ENCODE measurements at regions not wholly inside any gene's neighbourhood (a gene's known extent, or its start where the extent isn't known, plus 50 kb on each side); places are given as distances from the start of the nearest gene placed in this dataset.

DNA sequence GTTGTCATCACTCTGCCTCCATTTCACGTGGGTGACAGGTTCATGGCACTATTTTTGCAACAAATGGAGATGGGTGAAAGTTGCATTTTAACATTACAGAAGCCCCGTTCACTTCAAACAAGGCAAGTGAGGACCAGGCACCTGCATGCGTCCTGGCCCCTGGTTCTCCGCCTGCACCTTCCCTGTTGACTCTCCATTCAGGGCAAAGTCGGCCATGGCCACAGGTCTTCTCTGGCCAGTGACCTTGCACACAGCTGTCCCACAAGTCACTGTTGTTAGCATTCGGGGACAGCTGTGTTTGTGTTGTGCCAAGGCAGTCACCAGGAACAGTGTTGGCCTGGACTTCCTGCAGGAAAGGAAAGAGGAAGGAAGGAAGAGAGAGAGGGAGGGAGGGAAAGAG, 554.9 kb downstream of the TCERG1L start:
- no peak for DNase-seq

DNA sequence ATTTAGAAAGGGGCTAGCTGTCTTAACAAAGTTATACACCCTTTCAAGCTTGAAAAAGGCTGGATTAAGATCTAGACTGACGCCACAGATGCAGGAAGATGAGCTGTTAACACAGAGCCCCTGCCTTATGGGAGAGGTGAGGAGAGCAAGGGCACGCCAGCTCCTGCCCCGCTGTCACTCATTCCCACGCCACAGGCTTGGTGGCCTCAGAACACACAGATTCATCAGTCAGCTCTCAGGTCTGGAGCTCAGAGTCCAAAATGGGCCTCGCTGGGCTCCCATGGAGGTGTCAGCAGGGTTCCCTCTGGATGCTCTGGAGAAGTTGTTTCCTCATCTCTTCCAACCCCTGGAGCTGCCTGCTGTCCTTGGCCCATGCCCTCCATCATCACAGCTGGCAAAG, 554.2 kb downstream of the TCERG1L start:
- DNase-seq = no peak

DNA sequence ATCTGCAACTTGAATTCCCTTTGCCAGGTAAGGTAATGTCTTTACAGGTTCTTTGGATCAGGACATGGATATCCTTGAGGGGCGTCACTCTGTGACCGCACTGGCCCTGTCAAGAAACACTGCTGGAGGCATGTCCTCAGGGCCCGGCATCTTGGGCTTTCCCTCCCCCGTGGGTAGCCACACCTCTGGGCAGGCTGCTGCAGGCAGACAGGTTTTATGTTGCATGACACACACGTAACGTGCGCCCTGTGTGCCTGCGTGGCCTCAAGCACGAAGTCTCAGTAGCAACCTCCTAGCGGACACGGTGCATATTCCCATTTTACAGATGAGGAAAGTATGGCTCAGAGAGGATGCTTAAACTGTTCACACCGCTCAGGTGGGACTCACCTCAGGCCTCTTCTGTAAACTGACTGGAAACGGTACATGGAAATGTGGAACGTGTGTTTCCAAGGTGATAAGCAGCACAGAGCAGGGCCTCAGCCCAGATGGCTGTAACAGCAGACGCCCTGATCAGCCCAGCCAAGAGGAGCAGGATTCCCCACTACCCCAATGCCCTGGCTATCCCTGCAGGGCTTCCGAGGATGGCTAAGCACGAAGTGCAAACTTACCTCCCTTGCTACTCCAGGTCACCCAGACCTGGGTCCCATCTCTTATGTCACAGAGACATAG, 553.6 kb downstream of the TCERG1L start:
- no peak for DNase-seq

DNA sequence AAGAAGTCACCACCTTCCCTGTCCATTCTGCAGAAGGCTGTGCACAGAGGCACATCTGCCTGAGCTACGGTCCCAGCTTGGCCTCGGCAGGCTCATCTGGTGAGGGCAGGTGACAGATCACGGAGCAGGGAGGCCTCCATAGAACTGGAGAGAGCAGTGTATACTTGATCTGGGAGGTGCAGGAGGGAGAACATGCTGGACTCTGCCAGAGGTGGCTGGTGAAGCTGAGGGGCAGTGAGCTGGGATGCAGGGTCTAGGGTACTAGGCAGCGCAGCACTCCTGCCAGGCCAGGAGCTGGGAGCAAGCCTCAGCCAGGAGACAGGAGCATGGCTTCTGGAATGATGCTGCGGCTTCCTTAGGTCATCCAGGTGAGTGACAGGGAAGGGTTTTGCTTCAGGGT, 553.0 kb downstream of the TCERG1L start:
- no peak for DNase-seq

DNA sequence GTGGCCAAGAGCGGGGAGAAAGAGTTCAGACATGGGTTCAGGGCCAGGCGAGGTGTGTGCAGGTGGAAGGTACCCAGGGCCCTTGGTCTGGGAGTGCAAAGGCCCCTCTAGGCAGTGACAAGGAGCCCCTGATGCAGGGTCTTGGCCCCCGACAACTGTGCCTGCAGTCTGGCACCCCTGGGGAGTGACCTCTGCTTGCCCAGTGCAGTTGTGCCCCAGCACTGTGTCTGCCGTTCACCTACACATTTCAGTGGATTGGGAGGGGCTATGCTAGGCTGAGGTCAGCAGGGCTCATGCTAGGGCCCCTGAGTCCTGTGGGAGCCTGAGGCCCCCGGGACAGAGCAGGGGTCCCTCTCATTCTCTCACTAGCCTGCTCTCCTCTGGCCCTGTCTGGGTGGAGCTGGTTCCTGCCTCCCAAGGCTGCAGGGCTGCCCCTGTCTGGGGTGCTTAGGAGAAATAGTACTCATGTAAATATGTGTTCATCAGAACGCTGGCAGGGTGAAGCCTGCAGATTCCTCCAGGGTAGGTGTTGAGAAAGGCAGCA, 550.4 kb downstream of the TCERG1L start:
- no peak for DNase-seq

DNA sequence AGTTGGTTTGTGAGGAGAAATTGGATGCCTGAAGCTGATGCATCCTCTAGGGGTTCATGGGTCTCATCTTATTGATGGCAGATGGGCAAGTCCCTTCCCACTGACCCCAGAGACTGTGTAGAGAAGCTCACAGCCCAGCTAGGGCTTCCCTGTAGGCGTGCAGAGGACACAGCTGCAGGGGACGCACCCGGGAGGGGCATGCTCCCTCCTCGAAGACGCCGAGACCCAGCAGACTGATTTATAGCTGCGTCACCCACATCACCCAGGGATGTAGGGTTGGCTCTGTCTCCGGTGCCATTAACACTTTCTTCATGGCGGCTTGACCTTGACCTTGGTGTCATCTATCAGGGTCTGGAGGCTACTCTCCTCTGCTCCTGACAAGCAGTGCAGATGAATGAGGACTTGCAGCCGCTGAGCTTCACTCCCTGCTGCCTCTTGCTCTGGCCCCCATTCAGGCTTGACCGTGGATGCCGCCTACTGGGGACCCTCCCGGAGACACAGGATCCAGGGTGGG, 549.7 kb downstream of the TCERG1L start:
- DNase-seq = no peak

DNA sequence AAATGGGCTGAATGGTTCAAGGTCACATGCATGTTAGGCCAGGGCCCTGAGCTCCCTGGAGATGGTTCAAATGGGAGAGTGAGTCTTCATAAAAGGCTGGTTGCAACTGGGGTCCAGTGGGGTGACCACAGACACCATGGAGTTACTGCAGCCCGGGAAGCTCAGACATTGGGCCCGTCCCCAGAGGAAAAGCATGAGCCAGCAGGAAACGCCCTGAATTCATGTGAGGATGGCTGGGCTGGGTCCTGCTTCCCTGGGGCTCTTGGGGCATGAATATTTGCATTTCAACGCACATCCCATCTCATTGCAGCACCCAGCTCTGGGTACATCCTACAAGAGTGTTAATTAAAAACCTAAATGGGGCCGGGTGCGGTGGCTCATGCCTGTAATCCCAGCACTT, 549.0 kb downstream of the TCERG1L start:
- DNase-seq = no peak

DNA sequence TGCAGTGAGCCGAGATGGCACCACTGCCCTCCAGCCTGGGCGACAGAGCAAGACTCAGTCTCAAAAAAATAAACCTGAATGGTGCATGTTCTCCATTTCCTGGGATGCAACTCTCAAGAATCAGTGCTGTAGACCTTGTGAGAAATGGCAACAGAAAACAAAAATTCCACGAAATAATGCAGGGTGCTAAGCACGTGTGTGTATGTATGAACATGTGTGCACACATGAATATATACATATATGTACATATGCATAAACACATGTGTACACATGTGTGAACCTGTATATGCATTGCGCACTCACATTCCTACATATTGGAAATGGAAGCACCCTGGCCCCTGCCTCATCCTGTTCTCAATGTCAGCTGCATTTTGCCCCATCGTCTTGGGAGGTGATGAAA, 548.5 kb downstream of the TCERG1L start:
- no peak for DNase-seq

DNA sequence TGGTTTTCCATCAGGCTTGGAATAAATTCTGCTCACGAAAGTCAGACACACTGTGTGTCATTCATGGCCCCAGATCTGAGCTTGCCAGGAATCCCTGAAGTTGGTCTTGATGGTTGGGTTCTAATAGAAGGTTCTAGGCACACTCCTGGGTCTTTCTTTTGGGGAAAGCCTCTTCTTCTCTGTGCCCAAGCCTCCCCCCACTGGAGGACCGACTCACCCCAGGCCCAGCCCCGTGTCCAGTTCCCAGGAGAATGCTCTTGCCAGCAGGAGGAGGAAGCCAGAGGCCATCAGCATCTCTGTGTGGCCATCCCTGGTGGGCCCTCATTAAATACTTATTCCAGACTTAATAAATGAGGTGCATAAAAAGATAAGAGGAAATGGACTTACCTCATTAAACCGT, 548.0 kb downstream of the TCERG1L start:
- DNase-seq = no peak

DNA sequence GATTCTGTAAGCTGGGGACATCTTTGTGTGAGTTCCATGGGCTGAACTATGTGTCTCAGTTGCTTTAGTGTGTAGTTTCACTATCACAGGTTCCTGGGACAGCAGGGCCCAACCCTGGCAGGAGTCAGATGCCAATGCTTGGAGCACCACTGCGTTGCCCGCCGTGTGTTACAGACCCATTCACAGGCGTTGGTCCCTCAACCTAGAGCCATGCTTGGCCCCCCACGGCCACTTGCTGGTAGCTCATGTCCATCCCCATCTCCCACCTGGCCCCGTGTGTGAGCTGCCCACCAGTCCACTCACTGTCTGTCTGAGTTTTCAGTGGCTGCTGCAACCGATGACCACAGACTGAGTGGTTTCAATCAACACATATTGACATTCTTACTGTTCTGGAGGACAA, 546.9 kb downstream of the TCERG1L start:
- DNase-seq = no peak

DNA sequence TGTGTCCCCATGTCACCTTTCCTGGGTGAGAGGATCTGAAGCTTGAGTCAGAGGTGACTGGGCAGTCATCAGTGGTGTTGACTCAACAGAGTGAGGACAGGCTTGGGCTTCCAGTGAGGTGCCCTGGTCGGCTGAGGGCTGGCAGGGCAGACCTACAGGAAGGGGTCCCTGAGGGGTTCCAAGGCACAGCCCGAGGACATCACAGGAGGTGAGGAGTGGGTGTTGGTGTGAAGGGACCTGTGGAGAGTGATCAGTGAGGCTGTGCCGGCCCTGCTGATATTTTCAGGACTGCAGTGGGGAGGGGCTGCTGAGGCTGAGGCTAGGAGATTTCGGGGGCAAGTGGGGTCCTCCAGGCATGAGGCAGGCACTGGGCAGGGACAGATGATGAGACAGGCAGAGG, 545.5 kb downstream of the TCERG1L start:
- no peak for DNase-seq

DNA sequence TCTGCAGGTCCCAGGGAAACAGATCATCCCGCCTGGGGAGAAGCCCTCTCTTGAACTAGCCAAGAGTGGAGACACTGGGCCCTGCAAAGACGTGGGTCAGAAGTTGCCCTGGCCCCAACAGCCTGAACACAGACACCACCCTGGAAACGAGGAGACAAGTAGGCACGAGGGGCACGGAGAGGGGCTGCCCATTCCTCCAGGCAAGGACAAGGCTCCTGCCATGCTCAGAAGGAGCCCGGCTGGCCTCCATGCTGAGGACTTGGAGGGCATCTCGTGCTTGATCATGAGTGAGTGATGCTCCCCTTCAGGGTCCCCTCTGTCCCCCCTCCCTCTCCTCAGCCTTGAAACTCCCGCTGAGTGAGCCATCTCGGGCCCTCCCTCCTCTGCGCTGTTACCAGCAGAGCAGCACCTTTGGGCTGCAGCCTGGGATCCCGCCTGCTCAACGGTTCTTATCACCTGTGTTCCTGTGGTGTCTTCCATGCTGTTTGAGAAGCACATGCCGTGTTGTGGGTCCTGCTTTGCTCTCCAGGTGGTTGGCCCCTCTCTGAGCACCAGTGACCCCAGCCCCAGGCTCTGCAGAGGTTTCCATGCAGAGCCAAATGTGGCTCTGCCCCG, 544.3 kb downstream of the TCERG1L start:
- DNase-seq = no peak

DNA sequence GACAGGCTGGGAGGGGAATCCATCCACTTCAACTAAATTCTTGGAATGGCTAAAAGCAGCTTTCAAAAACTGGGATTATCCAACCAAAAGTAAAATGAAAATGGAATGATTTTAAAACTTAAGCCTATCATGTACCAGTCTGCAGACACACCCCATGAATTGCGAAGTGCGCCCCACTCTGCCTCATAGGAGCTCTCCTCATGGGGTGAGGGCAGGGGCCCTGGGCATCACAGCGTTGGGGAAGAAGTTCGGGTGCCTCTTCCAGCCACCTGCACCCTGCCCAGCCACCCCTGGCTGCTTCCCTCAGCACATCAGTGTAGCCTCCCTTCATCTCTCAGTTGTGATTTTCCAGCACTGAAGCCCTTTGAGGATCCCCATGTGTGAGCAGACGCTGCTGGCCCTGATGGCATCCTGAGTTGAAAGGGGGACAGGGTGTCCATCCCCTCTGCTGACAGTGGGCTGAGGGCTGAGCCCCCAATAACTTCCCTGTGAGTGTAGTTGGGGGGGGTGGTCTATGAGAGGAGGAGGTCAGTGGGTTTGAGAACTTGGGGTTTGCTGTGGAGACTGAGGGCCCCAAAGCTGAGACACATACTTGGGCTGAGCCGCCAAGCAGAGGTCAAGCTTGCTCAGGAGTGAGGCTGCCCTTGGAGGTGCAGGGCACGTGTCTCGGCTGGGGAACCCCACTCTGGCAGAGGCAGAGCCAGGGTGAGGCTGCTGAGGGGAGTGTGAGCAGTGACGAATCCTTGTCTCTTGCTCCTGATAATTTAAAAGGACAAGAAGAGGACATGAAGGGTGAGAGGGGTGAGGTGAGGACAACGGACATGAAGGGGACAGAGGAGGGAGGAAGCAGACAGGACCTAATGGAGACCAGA, 542.1 kb downstream of the TCERG1L start:
- DNase-seq = no peak

DNA sequence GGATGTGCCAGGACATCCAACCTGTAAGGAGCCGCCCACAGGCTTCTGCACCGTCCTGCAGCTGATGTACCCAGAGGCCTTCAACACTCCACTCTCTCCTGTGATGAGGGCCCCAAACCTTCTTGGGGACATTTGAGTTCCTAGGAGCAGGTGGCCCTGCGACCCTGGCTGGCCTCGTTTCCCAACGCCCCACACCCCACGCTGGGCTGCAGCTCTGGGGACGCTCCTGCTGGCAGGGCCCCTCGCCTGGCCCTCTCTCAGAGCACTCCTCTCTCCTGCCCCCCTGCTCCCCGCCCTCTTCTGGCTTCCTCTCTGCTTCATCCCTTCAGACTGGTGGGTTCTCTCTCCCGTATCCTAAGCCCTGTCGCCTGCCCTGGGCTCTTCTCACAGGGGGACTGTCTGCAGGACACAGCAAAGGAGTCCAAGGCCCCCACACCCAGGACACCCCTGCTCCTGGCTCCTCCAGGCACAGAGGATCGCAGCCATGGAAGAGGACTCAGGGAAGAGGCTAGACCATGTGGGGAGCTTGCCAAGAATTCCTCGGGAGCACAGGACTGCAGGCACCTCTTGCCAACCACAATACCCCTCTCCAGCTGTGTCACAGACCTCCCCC, 541.4 kb downstream of the TCERG1L start:
- DNase-seq = no peak

DNA sequence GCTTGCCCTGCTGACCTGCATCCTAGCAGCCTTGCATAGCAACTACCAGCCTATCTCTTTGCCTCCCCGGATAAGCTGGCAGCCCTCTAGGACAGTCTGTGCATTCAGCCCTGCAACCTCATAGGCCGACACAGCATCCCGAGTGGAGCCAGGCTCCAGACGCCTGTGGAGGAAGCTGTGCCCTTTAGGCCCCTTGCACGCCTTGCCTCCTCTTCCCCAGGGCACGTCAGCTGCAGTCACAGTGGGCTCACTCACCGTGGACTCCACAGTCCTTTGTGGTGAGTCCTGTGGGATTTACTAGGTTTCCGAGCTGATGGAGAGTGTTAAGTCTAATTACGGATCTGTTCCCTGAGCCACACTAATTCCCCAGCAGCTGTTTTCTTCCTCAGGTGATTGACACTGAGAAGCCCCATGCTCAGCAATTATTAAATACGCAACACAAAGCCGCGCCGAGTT, 540.0 kb downstream of the TCERG1L start:
- no peak for DNase-seq

DNA sequence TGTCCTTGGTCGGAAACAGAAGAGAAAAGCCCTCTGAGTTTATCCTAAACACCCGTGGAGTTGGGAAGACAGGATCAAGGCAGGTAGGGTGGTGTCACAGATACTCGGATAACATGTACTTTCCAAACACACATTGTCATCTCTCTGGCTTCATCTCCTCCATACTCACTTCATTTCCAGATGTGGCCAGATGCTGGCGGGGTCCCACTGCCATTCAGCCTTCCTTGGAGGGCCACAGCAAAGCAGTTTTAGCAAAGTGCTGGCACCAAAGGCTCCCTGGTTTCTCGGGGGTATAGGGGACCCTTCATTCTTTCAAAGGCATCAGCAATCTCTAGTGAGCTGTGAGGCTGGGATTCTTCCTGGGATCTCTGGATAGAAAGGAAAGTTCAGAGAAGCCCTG, 539.5 kb downstream of the TCERG1L start:
- DNase-seq = no peak

DNA sequence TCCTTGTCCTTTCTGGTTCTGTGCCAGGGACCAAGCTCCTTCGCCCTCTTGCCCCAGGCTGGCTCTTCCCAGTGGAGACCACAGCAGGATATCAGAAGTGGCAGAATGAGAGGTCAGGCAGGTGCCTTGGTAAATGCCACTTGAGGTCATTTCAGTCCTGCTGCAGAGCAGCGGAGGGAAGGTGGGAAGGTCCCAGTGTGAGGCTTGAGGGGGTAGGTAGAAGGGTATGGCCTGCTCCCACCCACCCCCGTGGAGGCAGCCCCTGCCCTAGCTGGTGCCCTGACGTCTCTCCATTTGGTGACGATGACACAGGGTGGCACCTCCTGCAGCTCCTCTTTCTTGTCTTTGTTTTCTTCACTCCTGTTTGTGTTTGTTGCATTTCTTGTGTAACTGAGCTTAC, 538.8 kb downstream of the TCERG1L start:
- DNase-seq = no peak

DNA sequence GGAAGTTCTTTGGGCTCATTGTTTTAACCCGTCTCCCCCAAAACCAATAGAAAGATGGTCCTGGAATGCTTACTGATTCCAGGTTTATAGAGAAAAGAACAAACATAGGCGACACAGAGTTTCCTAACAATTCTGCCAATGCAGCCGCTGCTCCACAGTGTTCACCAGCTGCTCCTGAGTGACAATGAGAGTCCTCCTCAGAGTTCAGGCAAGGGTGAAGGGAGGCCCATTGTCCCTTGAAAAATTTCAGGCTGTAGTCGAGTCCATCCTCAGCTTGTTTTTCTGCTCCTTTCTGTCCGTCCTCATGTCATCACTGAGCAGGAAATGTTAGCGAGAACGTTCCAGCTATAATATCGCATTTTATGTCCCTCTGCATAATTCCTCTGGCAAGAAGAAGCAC, 537.6 kb downstream of the TCERG1L start:
- DNase-seq = no peak

DNA sequence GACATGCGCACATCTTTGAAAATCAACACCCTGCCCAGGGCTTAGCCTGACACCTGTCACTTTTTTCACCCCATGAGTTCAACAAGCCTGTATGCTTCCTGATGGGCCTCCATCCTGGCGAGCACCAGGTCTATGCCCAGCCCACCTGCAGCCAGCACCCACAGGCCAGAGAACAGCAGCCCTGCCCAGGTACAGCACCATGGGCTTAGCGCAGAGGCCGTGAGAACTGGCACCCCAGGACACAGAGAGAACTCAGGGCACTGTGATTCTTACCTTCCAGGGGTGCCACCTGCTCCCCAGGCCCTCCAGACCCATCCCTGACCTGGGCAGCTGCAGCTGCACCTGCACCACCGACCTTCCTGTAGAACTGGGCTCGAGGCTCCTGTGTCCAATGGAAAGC, 536.6 kb downstream of the TCERG1L start:
- no peak for DNase-seq

DNA sequence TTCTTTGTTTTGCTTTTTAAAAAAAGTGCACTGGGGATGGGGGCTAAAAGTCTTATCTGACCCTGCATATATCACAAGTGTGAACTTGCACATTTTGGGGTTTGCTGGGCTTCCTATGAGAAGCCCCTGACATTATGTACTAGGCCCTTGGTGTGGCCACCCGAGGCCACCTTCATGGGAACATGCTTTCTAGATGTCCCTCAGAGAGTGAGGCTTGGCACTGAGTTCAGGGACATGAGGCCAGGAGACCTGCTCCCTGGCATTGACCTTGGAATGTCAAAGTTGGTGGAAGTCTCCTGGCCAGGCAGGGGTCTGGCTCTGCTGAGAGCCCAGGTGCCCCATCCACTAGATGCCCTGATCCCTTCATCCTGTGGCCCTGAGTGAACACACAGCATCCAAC, 536.2 kb downstream of the TCERG1L start:
- DNase-seq = no peak

DNA sequence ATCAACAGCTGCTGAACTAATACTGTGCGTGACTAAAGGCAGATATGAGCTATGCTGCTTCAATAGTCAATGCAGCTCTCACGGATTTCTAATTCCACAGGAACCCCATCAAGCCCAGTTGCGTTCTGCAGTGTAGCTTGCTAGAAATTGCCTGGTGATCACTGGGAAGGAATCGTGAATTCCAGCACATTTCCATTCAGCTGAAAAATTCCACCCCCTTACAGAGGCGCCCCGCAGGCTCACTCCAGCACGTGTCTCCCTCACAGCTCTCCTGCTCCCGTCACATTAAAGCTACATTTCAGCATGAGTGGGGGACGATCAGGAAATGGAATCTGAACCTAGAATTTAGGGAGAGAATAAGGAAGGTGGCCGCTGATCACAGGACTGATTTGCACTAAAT, 534.8 kb downstream of the TCERG1L start:
- DNase-seq = no peak

DNA sequence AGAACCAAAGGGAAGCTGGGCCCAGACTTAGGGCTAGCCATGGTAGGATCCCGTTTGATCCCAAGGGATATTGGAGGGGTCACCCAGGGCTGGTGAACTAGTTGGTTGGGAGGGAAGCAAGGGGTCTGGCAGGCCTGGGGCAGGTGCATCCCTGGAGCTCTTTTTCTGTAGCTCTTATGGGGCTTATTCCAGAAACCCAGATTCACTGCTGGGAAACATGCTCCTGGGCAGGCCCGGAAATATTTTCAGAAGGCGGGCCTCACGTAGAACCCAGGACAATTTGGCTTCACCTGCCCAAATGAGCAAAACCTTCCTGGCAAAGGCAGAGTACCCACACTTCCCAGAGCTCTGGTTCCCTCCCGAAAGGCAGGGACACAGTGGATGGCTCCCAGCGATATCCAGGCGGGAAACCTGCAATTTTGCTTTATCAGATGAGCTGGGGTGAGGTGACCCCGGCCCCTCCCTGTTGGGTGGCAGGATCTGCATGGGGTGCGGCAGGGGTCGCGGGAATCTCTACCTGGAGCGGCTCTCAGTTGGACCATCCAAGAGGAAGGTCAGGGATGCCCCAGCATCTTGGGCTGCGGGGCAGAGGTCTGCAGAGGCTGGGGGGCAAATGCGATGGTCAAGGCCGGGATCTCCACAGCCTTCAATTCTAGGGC, 533.9 kb downstream of the TCERG1L start:
- DNase-seq = no peak

DNA sequence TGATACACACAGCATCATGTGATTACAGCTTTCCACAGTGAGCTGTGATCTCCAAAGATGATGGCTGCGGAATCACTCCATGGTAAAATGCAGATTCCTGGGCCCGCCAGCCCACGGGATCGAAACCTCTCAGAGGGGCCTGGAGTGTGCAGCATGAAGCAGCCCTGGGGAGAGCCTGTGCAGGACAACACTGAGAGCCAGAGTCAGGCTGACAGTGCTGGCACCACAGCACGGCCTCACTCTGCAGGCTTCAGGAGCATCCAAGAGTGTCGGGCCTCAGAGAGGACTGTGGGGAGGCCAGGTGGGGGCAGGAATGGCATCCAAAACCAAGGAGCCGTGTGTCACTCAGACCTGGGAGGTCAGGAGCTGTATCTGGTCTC, 533.4 kb downstream of the TCERG1L start:
- DNase-seq = no peak
